Bone marrow (tissue), 2 donors: ENCODE measurements at regions not wholly inside any gene's neighbourhood (a gene's known extent, or its start where the extent isn't known, plus 50 kb on each side); places are given as distances from the start of the nearest gene placed in this dataset.
"Not testable (repeated sequence)": the region's sequence is repeated elsewhere in the genome, so short reads cannot be mapped to it uniquely, and the experiment has no call there.

Experiments
- DNase-seq, 2 donors: peaks; one replicate each; lab custom pipeline; 2025; lab: John Stamatoyannopoulos, UW

DNA sequence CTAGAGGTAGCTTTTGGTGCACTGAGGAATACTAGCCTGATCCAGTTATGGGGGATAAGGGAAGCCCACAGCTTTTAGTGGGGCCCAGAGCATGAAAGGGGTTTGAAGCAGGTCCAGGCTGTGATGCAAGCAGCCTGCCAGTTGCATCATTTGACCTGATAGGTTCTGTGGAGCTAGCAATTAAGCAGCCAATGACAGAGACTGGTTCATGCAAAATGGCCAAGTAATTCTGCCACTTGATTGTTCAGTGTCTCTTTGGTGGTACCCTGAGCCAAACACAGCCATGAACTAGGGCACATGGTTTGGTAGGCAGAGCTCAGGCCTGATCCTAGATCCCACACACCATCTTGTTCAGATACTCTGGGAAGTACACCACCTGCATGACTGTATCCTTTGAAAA lies 91.0 kb upstream of the PRR23C start:
- no peak for DNase-seq

DNA sequence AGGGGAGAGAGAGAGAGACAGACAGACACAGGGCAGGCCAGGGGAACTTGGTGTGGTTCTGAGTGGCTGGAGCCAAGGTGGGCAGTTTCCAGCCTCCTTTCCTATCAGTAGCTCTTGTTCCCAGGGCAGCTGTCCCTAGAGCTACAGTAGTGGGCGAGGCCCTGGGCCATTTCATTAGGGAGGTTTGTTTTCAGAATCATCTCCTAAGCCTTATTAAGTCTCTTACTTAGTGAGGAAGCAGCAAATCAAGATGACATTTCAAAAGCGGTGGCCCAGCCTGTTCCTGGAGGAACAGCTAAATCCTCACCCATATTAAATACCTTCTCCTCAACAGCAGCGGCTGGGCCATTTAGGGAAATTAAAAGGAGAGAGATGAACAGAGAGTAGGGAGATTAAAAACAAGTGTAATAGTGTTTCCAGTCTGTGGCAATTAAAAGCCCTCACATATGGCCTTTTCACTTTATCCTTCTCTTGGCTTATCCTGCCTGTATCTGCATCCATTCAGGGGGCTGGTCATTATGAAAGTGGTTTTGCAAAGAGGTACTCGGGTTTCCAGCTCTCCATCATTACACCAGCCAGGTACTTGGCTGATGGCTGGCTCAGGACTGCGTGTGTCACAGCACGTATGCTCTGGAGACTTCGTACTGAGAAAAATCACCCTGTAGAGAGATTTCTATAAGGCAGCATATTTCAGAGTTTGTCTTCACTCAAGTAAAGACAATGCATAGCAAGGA lies 91.9 kb upstream of the PRR23C start:
- no peak for DNase-seq

DNA sequence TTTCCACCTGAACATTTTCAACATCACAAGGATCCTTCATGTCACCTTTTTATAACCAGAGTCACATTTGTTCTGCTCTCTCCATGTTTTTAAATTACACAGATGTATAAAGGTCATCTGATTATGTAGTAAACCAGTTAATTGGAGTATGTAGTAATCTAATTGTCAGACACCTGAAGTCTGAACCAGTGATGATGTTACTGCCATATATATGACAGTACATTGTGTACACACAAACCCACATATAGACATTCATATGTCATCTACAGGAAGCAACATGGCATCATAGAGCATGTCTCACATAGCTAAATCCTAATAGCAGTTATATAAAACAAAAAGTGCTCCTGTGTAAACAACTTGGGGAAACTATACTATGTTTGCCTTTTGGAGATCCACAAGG lies 95.9 kb upstream of the PRR23C start:
- DNase-seq = no peak

DNA sequence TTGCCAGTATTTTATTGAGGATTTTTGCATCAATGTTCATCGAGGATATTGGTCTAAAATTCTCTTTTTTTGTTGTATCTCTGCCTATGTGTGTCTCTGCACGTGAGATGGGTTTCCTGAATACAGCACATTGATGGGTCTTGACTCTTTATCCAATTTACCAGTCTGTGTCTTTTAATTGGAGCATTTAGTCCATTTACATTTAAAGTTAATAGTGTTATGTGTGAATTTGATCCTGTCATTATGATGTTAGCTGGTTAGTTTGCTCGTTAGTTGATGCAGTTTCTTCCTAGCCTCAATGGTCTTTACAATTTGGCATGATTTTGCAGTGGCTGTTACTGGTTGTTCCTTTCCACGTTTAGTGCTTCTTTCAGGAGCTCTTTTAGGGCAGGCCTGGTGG lies 101.3 kb upstream of the PRR23C start:
- DNase-seq = not testable (repeated sequence)

DNA sequence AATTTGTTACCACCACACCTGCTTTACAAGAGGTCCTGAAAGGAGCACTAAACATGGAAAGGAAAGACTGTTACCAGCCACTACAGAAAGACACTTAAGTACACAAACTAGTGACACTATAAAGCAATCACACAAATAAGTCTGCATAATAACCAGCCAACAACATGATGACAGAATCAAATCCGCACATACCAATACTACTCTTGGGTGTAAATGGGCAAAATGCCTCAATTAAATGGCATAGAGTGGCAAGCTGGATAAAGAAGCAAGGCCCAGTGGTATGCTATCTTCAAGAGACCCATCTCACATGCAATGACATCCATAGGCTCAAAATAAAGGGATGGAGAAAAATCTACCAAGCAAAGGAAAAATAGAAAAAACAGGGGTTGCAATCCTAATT lies 106.8 kb upstream of the PRR23C start:
- DNase-seq = no peak

DNA sequence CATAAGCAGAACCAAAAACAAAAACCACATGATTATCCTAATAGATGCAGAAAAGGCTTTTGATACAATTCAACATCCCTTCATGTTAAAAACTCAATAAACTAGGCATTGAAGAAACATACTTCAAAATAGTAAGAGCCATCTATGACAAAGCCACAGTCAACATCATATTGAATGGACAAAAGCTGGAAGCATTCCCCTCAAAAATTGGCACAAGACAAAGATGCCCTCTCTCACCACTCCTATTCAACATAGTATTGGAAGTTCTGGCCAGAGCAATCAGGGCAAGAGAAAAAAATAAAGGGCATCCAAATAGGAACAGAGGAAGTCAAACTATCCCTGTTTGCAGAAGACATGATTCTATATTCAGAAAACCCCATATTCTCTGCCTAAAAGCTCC lies 108.7 kb upstream of the PRR23C start:
- DNase-seq = not testable (repeated sequence)

DNA sequence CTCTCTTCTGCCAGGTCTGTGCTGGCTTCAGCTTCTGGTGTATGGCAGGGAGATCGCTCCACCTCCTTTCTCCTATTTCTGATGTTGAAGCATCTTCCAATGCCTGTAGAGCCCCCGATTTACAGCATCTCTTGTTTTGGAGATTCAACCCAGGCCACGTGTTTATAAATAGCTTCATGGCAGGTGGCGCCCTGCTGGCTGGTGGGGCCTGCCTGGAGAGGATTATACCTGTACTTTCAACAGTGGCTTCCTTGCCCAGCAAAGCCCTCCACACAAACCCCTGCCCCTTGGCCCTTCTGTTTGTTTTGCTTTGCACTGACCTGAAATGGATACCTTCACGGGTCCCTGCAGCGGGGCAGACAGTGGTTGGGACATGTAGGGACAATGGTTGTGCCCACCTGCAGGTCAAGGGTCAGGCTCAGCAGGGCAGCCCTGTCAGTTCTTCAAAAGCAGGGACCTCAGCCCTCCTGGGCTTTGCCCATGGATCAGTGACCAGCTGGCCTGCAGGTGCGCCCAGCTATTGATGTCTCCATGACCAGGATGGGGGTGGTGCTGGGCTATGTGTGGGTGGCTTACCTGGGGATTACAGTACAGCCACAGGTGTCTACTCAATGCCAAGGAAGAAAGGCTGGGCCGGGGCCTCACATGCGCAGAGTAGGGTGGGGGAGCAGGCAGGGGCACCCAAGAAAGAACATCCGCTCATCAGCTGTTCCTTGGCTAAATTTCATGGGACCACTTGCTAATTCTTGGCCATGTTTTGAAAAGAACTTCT lies 112.7 kb upstream of the PRR23C start:
- no peak for DNase-seq

DNA sequence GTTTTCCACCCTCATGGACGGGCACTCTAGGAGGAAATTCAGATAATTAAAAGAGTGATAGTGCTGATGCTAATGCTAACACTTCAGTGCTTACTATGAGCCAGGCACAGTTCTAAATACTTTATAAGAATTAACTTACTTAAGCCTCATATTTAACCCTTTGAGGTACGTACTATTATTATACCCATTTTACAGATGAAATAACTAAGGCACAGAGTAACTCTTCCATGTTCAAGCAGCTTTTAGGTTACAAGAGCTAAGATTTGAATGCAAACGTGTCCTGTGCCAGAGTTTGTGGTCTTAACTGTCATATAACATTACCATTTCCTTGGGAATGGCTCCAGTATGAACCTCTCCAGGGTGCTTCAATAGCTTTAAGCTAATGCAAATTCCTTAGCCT lies 114.7 kb upstream of the PRR23C start:
- no peak for DNase-seq

DNA sequence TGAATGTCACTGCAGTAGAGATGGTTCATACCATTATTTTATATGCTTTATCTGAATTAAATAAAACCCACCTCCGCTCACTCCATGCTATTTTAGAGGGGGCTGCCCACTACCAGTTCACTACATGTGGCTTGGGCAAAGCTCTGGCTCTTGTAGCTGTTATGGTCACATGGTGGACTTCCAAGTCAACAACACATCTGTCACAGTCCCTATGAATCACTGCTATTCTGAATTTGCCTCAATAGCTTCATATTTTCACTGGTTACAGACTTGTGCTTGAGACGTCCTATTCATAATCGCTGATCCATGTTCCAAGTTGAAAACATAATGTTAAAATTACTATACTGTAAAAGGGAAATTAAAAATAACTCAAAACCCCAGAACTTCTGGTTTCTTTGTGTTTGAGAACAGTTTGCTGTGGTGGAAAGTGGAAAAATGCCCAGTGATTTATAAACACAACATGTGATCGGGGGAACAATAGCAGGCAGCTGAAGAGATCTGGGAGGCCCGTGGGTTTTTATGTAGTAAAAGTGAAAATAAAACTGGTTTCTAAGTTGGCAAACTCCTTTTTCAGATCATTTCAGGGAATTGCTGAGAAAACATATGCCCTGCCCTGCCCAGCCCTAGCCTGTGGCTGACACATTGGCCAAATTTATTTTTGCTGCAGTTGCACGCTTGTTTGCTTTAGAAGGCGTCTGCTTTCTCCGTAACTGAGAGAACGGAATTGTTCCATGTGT lies 128.8 kb upstream of the PRR23C start:
- DNase-seq = no peak

DNA sequence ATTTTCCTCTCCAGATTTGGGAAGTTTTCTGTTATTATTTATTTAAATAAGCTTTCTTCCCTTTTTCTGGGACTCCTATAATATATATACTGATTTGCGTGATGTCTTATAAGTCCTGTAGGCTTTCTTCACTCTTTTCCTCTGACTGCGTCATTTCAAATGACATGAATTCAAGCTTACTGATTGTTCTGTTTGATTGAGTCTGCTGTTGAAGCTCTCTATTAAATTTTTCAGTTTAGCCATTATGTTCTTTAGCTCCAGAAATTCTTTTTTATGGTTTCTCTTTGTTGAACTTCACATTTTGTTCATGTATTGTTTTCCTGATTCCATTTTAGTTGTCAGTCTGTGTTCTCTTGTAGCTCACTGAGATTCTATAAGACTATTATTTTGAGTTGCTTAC lies 135.8 kb upstream of the PRR23C start:
- no peak for DNase-seq

DNA sequence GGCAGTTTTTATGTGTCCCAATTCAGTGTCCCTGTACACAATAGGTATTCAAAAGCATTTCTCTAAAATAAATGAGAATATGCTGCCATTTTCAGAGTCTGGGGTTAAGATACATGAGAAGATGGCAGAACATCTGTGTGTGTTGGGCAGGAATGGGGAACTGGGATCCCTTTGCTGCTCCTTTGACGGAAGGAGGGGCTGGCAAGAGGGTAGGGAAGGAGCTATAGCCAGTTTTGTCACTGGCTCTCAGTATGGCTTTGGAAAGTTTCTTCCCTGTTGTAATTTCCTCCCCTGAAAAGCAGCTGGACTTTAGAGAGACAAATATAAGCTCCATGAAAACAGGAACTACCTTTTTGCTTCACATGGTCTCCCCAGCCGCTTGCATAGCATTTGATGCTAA lies 137.5 kb upstream of the PRR23C start:
- DNase-seq = no peak

DNA sequence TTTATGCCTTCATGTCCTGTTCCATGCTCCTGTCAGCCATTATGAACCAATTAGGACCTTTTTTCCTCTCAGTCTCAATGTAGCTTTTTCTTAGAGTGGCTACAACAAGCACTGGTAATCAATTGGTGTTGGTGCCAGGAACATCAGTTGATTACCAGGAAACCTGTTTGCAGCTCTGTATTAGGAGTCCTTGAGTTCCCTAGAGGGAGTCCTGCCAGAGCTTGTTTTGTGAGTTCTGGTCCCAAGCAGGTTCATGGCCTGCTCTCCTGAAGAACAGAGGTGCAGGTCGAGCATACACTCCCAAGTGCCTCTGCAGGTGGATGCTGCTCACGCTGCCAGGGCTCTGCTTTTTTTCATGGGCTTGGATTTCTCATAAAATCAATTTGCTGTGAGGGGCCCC lies 137.9 kb upstream of the PRR23C start:
- DNase-seq = no peak

DNA sequence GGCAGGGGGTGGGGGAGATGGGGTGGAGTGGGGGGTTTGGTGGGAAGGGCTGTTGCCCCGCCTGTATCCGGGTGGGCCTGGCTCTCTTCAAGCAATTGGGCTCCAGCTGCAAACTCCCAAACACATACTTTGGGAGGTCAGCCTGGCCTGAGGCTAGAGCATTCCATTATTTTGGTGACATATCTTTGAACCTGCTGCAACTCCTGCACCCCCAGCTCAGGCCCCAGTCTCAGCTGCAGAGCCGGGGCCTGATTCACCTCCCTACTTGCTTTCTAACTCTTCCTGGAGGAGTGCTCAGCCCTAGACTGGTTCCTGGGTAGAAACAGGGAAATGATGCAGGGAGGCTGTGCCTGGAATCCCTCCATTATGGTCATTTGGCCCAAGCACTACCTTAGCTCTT lies 140.8 kb upstream of the PRR23C start:
- no peak for DNase-seq

DNA sequence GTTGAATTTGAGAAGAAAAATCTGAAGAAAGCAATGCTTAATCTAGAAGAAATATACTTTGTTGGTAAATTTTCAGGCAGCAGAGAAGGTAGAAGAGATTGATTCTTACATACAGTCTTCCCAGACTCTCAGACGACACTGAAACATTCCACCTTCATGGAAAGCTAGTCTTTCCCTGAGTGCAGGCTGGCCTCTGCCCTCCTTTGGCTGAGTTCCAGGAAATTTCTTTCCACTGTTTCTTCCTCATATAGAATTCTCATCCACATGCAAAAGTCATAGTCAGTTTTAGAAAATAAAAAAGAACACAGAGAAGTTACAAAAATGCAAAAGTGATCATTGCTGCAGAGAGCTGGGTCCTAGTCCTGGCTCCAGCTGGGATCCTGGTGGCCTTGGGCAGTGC lies 142.5 kb upstream of the PRR23C start:
- no peak for DNase-seq

DNA sequence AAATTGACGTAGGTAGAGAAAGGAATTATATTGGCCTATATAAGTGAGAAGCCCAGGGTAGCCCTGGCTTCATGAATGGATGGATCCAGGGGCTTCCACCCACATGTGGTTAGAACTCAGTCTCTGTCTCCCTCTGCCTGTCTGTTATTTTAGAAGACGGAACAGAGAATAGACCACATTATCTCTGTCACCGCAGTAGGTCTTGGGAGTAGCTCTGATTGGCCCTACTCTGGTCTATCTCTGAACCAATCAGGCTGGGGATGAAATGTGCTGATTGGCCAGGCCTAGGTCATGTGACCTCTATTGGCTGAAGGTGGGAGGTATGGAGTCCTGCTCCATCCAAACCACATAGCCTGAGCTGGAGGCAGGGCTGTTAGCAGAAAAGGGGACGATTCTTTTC lies 143.0 kb upstream of the PRR23C start:
- DNase-seq = no peak

DNA sequence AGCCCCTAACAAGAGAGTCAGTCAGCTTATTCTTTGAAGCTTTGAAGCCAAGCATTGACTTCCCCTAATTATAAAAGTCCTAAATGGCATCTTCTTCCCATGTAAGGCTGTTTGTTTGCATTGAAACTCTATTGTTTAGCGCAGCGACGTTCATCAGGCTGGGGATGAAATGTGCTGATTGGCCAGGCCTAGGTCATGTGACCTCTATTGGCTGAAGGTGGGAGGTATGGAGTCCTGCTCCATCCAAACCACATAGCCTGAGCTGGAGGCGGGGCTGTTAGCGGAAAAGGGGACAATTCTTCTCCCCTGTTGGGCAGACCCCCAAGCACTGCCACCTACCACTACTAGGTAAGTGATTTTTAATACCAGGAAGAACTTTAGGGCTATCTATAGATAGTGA lies 145.3 kb upstream of the PRR23C start:
- DNase-seq = no peak

DNA sequence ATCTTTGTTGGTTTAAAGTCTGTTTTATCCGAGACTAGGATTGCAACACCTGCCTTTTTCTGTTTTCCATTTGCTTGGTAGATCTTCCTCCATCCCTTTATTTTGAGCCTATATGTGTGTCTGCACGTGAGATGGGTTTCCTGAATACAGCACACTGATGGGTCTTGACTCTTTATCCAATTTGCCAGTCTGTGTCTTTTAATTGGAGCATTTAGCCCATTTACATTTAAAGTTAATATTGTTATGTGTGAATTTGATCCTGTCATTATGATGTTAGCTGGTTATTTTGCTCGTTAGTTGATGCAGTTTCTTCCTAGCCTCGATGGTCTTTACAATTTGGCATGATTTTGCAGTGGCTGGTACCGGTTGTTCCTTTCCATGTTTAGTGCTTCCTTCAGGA lies 149.4 kb upstream of the MRPS22 start:
- not testable (repeated sequence) for DNase-seq

DNA sequence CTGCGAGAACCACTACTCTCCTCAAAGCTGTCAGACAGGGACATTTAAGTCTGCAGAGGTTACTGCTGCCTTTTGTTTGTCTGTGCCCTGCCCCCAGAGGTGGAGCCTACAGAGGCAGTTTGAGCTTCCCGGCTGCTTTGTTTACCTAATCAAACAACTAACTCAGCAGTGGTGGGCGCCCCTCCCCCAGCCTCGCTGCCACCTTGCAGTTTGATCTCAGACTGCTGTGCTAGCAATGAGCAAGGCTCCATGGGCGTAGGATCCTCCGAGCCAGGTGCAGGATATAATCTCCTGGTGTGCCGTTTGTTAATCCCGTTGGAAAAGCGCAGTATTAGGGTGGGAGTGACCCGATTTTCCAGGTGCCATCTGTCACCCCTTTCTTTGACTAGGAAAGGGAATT lies 147.7 kb upstream of the MRPS22 start:
- not testable (repeated sequence) for DNase-seq

DNA sequence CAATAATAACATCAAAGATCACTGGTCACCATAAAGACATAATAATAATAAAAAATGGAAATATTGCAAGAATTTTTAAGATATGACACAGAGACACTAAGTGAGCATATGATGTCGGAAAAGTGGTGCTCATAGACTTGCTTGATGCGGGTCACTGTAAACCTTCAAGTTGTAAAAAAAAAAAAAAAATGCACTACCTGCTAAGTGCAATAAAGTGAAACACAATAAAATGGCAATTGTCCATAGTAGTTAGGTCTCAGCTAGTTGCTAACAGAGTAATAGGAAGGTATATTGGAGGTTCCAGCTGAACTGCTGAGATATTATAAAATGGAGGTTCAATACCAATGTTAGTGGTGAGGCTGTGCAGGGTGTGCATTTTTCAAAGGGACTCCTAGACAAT lies 146.6 kb upstream of the MRPS22 start:
- DNase-seq = no peak

DNA sequence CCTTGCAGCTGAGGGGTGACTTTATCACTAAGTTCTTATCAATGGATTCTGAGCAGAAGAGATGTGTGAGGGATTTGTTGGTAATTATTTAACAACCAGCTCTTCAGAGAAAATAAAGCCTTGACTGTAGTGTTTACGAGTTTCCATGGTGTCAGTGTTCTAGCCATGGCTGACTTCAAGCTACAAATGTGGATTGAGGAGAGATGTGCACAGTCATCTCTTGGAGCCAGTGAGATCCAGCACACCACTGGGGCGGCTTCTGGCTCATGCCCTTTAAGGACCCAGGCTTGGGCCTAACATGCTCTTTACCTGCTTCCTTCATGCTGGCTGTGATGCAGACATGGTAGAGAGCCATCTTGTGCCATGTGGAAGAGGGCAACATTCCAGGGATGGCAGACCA lies 145.6 kb upstream of the MRPS22 start:
- DNase-seq = no peak

DNA sequence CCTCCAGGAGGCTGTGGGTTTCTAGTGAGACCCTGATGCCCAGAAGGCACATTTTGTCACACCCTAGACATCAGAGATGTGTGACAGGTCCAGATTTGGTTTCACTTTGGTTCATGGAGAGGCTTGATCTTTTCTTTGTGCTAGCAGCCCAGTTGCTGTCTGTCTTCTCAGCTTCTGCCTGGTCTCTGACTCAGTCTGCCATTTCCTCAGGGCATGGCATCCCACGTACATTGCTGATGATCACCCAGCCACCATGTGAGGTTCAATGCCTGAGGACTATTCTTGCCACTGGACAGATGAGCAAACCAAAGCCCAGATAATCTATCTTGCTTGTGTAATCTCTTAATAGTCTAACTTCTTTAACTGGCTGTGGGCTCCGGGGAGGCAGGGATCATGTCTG lies 144.9 kb upstream of the MRPS22 start:
- no peak for DNase-seq

DNA sequence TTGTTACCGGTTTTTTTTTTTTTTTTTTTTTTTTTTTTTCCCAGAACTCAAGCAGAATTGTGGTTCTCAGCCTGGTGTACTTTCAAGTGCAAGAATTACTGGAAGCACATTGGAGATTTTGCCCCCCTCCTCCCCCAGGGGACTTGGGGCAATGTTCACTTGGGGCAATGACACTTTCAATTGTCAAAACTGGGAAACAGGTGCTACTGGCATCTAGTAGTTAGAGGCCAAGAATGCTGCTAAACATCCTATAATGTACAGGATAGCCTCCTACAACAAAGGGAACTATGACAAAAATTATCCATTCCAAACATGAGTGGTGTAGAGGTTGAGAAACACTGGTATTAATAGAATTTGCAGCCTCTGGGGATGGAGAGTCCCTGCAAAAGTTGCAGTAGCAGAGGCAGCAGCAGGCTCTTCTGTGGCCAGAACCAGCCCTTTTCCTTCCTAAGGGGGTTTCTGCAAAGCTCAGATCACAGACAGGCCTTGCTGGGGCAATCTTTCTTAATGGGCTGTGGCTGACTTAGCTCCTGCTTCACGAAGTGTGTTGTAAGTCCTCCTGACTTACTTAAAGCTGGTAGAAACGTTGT lies 144.3 kb upstream of the MRPS22 start:
- DNase-seq = no peak
